Activated CD4-positive, alpha-beta T cell treated with anti-CD3 and anti-CD28 coated beads, Interleukin-2, amount 50 U/mL, for 48 hours (primary cell): ENCODE measurements at regions not wholly inside any gene's neighbourhood (a gene's known extent, or its start where the extent isn't known, plus 50 kb on each side); places are given as distances from the start of the nearest gene placed in this dataset.

Experiments used
- DNase-seq, 2 experiments: peaks; one replicate each; pipeline ENCODE4 v3.0.0-alpha.2; 2020

GRCh38 chrX:14124562-14124961 is 94.9 kb upstream of the GEMIN8 start:
- no peak for DNase-seq

- peak; percentile 25 to 33 for DNase-seq
These were observed 66.0 kb upstream of the GEMIN8 start for GRCh38 chrX:14095702-14096101.

GRCh38 chrX:14094191-14094590 is 64.5 kb upstream of the GEMIN8 start:
- DNase-seq = no peak

- no peak for DNase-seq
These were observed 54.8 kb upstream of the GEMIN8 start for GRCh38 chrX:14084466-14084865.

GRCh38 chrX:14083783-14084182 is 54.1 kb upstream of the GEMIN8 start:
- no peak for DNase-seq

- no peak for DNase-seq
These were observed 50.3 kb upstream of the GEMIN8 start for GRCh38 chrX:14079891-14080430.
